ENCODE measurements at regions not wholly inside any gene's neighbourhood (a gene's known extent, or its start where the extent isn't known, plus 50 kb on each side); places are given as distances from the start of the nearest gene placed in this dataset.

- DNase-seq: no peak
Observed at GRCh38 chr18:76764291-76764901, 58.0 kb upstream of the ZNF236 start.

GRCh38 chr18:76759056-76759455 lies 63.3 kb upstream of the ZNF236 start:
- no peak overlapping the region for H3K9ac ChIP-seq
- H3K4me1 ChIP-seq (ENCODE audit: insufficient read depth): no peaks in the 10 kb centered on the region; the same call in 1 of the 2 replicates
- no peaks in the 10 kb centered on the region for H3K79me2 ChIP-seq (ENCODE audit: insufficient read depth)
- H3K36me3 ChIP-seq (ENCODE audit: low read depth): no peaks in the 10 kb centered on the region
- no peak overlapping the region for H3K27ac ChIP-seq
- TF ChIP-seq EZH2phosphoT487 (IDR thresholded peaks at IDR 0.05; ENCODE audit: insufficient read depth, low read depth) (no peak), EZH2 (IDR thresholded peaks at IDR 0.05; ENCODE audit: insufficient read depth, poor library complexity, severe bottlenecking) (no peak)
- in situ Hi-C loops (cut with MboI): no loop called here
- no peaks in the 10 kb centered on the region for H3K27me3 ChIP-seq (replicated peaks; ENCODE audit: insufficient read depth)
- WGBS, 2 experiments (ENCODE audit: low coverage in 1 of 2, low lambda C conversion rate in 2 of 2, missing lambda C conversion rate in 2 of 2): 88 to 91% methylated on average over 24 of the region's 24 CpGs
- no peaks in the 10 kb centered on the region for H3F3A ChIP-seq (ENCODE audit: insufficient read depth)
- H4K20me1 ChIP-seq (ENCODE audit: insufficient read depth): no peaks in the 10 kb centered on the region
- no peaks in the 10 kb centered on the region for H3K9me2 ChIP-seq (ENCODE audit: insufficient read depth)
- H3K4me3 ChIP-seq: no peak overlapping the region
- no peaks in the 10 kb centered on the region for H3K9me3 ChIP-seq (ENCODE audit: low read depth)
- H2AFZ ChIP-seq: no peak overlapping the region
- H3K4me2 ChIP-seq (ENCODE audit: unreplicated experiment): no peak overlapping the region
- no peak for DNase-seq

More at GRCh38 chr18:76764291-76764901, 58.0 kb upstream of the ZNF236 start:
- TF ChIP-seq EZH2 (IDR thresholded peaks at IDR 0.05; ENCODE audit: insufficient read depth, poor library complexity, severe bottlenecking) (no peak), EZH2phosphoT487 (IDR thresholded peaks at IDR 0.05; ENCODE audit: insufficient read depth, low read depth) (no peak)
- Histone ChIP-seq H3K9ac (no peak overlapping the region), H3K27me3 (replicated peaks; ENCODE audit: insufficient read depth) (no peaks in the 10 kb centered on the region), H4K20me1 (ENCODE audit: insufficient read depth) (no peaks in the 10 kb centered on the region), H3K4me2 (ENCODE audit: unreplicated experiment) (no peak overlapping the region), H3K27ac (no peak overlapping the region), H3K36me3 (ENCODE audit: low read depth) (no peaks in the 10 kb centered on the region), H3K4me1 (ENCODE audit: insufficient read depth) (no peaks in the 10 kb centered on the region), H2AFZ (no peak overlapping the region), H3K9me3 (ENCODE audit: low read depth) (no peaks in the 10 kb centered on the region), H3K4me3 (no peak overlapping the region), H3K9me2 (ENCODE audit: insufficient read depth) (no peaks in the 10 kb centered on the region), H3F3A (ENCODE audit: insufficient read depth) (no peaks in the 10 kb centered on the region), H3K79me2 (ENCODE audit: insufficient read depth) (no peaks in the 10 kb centered on the region)
- in situ Hi-C loops (cut with MboI): no loop called here
- 60 to 69% methylated on average over 9 to 10 of the region's 10 CpGs for WGBS, 2 experiments (ENCODE audit: low coverage in 1 of 2, low lambda C conversion rate in 2 of 2, missing lambda C conversion rate in 2 of 2)

DNA sequence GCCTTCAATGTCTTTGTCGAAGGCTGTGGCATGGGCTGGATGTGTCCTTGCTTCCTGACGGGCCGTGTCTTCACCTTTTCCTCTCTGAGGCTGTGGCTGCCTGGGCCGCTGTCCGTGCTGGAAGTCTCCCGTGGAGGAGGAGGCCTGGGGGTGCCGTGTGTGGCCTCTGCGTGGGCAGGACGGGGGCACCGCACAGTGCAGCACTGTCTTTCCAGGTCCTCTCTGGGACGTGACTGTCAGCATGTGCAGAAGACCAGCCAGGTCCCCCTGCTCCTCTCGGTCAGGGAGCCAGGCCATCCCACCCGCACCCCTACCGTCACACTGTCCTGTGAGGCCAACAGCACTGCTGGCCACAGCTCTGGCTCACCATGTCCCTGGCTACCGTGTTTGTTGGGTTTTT lies 64.4 kb upstream of the ZNF236 start:
- Histone ChIP-seq H3K4me3 (no peak overlapping the region), H3K4me1 (ENCODE audit: insufficient read depth) (no peaks in the 10 kb centered on the region; the same call in 1 of the 2 replicates), H4K20me1 (ENCODE audit: insufficient read depth) (no peaks in the 10 kb centered on the region), H3K9ac (no peak overlapping the region), H3K4me2 (ENCODE audit: unreplicated experiment) (no peak overlapping the region), H3K36me3 (ENCODE audit: low read depth) (no peaks in the 10 kb centered on the region), H2AFZ (no peak overlapping the region), H3K27me3 (replicated peaks; ENCODE audit: insufficient read depth) (no peaks in the 10 kb centered on the region), H3K9me3 (ENCODE audit: low read depth) (no peaks in the 10 kb centered on the region), H3K27ac (no peak overlapping the region), H3K79me2 (ENCODE audit: insufficient read depth) (no peaks in the 10 kb centered on the region), H3F3A (ENCODE audit: insufficient read depth) (no peaks in the 10 kb centered on the region), H3K9me2 (ENCODE audit: insufficient read depth) (no peaks in the 10 kb centered on the region)
- no peak for TF ChIP-seq EZH2phosphoT487 (IDR thresholded peaks at IDR 0.05; ENCODE audit: insufficient read depth, low read depth)
- no peak for TF ChIP-seq EZH2 (IDR thresholded peaks at IDR 0.05; ENCODE audit: insufficient read depth, poor library complexity, severe bottlenecking)
- in situ Hi-C loops (cut with MboI): no loop called here
- DNase-seq: no peak
- WGBS, 2 experiments (ENCODE audit: low coverage in 1 of 2, low lambda C conversion rate in 2 of 2, missing lambda C conversion rate in 2 of 2): 81 to 87% methylated on average over 13 to 15 of the region's 15 CpGs

DNA sequence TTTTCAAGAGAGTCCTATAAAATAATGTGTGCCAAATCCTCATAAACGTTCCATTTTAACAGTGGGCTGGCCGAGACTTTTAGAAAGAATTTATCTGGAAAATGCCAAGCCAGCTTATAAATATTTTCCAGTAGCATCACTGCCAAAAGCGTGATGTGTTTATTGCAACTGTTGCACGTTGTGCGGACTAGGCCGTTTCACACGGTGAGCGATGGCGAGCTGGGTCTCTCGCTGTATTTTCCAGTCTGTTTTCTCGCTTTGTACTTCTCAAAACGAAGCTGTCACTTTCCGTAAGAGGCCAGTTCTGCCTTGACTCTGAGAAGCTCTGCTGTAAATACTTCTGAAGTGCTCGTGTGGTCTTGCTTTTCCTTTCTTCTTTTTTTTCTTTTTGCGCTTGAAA lies 65.0 kb upstream of the ZNF236 start:
- Histone ChIP-seq H3K27ac (no peak overlapping the region), H3K9me3 (ENCODE audit: low read depth) (no peaks in the 10 kb centered on the region), H3F3A (ENCODE audit: insufficient read depth) (no peaks in the 10 kb centered on the region), H3K4me2 (ENCODE audit: unreplicated experiment) (peak overlapping the region; percentile 43), H3K4me3 (peak overlapping the region; percentile 32), H3K36me3 (ENCODE audit: low read depth) (no peaks in the 10 kb centered on the region), H3K4me1 (ENCODE audit: insufficient read depth) (no peaks in the 10 kb centered on the region; the same call in 1 of the 2 replicates), H2AFZ (peak overlapping the region; percentile 42), H3K79me2 (ENCODE audit: insufficient read depth) (no peaks in the 10 kb centered on the region), H3K9ac (no peak overlapping the region), H3K9me2 (ENCODE audit: insufficient read depth) (no peaks in the 10 kb centered on the region), H3K27me3 (replicated peaks; ENCODE audit: insufficient read depth) (no peaks in the 10 kb centered on the region), H4K20me1 (ENCODE audit: insufficient read depth) (no peaks in the 10 kb centered on the region)
- TF ChIP-seq EZH2 (IDR thresholded peaks at IDR 0.05; ENCODE audit: insufficient read depth, poor library complexity, severe bottlenecking) (no peak), EZH2phosphoT487 (IDR thresholded peaks at IDR 0.05; ENCODE audit: insufficient read depth, low read depth) (no peak)
- in situ Hi-C loops (cut with MboI): no loop called here
- WGBS, 2 experiments (ENCODE audit: low coverage in 1 of 2, low lambda C conversion rate in 2 of 2, missing lambda C conversion rate in 2 of 2): 40 to 44% methylated on average over 15 of the region's 15 CpGs
- DNase-seq: peak; percentile 46
